ENCODE measurements at regions not wholly inside any gene's neighbourhood (a gene's known extent, or its start where the extent isn't known, plus 50 kb on each side); places are given as distances from the start of the nearest gene placed in this dataset.
"Not testable (repeated sequence)": the region's sequence is repeated elsewhere in the genome, so short reads cannot be mapped to it uniquely, and the experiment has no call there.

DNA sequence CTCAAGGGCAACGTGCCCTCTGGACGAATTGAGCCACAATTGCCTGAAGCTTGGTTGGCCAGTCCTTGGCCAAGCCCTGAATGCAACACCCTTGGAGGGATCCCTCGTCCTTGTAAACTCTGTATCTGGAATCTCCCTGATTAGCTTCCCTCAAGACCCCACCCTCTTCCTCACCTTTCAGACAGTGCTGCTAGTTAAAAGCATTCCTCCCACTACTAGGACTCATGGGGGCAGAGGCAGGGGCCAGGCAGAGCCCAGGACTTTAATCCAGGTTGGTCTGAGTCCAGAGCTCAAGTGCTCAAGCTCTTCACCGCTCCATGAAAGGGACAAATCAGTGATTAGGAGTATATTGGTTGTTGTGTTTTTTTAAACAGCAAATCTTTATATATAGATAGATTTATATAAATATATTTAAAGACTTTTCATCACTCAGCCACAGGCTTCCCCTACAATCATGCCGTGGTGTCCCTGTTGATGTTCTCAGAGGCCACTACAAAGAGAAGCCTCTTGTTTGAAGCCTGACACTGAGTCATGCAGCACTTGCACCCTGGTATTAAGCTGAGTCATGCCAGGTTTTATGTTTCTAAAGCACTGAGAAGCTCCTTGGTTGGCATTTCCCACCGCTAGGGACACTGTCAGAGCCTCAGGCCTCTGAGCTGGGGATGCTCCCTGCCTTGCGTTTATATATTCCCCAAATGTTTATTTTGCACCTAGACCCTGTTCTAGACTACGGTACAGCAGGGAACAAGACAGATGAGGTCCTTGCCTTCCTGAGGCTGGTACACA is 53.8 kb upstream of the GSC start:
- Histone ChIP-seq H3K36me3 (no peaks in the 10 kb centered on the region), H3K4me3 (no peak overlapping the region), H3K27ac (no peak overlapping the region), H3K4me1 (peaks cover 0 to 2% of the 10 kb centered on the region in 2 donors), H3K27me3 (no peaks in the 10 kb centered on the region), H3K9me3 (no peaks in the 10 kb centered on the region)
- DNase-seq (ENCODE audit: low spot score in 2 of 2): no peak
- intact Hi-C loops (cut with DNase I): no loop called here
- TF ChIP-seq, protein P1, sequence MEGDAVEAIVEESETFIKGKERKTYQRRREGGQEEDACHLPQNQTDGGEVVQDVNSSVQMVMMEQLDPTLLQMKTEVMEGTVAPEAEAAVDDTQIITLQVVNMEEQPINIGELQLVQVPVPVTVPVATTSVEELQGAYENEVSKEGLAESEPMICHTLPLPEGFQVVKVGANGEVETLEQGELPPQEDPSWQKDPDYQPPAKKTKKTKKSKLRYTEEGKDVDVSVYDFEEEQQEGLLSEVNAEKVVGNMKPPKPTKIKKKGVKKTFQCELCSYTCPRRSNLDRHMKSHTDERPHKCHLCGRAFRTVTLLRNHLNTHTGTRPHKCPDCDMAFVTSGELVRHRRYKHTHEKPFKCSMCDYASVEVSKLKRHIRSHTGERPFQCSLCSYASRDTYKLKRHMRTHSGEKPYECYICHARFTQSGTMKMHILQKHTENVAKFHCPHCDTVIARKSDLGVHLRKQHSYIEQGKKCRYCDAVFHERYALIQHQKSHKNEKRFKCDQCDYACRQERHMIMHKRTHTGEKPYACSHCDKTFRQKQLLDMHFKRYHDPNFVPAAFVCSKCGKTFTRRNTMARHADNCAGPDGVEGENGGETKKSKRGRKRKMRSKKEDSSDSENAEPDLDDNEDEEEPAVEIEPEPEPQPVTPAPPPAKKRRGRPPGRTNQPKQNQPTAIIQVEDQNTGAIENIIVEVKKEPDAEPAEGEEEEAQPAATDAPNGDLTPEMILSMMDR (IDR thresholded peaks at IDR 0.05): no peak

DNA sequence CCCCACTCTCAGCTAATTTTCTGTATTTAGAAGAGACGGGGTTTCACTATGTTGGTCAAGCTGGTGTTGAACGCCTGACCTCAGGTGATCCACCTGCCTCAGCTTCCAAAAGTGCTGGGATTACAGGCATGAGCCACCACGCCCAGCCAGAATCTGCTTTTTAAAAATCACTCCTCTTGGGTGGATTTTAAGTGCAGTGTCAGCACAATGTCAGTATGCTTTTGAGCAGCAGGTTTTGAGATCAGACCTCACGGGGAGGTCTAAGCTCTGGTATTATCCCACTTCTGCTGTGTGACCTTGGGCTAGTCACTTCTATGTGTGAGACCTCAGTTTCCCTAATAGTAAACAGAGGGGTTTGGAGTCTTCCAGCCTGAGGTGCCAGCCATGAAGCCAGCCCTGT is 51.8 kb upstream of the GSC start:
- H3K27me3 ChIP-seq: no peaks in the 10 kb centered on the region
- H3K36me3 ChIP-seq: no peaks in the 10 kb centered on the region
- DNase-seq (ENCODE audit: low spot score in 2 of 2): no peak
- H3K27ac ChIP-seq: no peak overlapping the region
- no peaks in the 10 kb centered on the region for H3K9me3 ChIP-seq
- intact Hi-C loops (cut with DNase I): no loop called here
- H3K4me1 ChIP-seq: no peaks in the 10 kb centered on the region
- TF ChIP-seq, protein P1 (IDR thresholded peaks at IDR 0.05): no peak
- H3K4me3 ChIP-seq: no peak overlapping the region

GRCh38 chr14:94820932-94821331 is 51.0 kb upstream of the GSC start:
- H3K27me3 ChIP-seq; H3K4me3 ChIP-seq; H3K36me3 ChIP-seq; H3K27ac ChIP-seq; H3K4me1 ChIP-seq; H3K9me3 ChIP-seq; DNase-seq (ENCODE audit: low spot score in 2 of 2); intact Hi-C loops (cut with DNase I): not testable (repeated sequence)
